IPS-15b (cell line): ENCODE measurements at regions not wholly inside any gene's neighbourhood (a gene's known extent, or its start where the extent isn't known, plus 50 kb on each side); places are given as distances from the start of the nearest gene placed in this dataset.

Source experiments
- H3K27me3 ChIP-seq: one replicate; pipeline ENCODE4 v1.6.1; 2013; ENCODE audit warnings: low read length; ENCODE audit not compliant: control insufficient read depth, insufficient read depth
- H3K36me3 ChIP-seq: one replicate; pipeline ENCODE4 v1.6.1; 2013; ENCODE audit warnings: low read length; ENCODE audit not compliant: control insufficient read depth, insufficient read depth
- H3K4me1 ChIP-seq: one replicate; pipeline ENCODE4 v1.6.1; 2013; ENCODE audit warnings: mild to moderate bottlenecking, low read length; ENCODE audit not compliant: control insufficient read depth, insufficient read depth
- H3K4me3 ChIP-seq: one replicate; pipeline ENCODE4 v1.5.1; 2013; ENCODE audit warnings: low read depth, low read length
- H3K9ac ChIP-seq: one replicate; pipeline ENCODE4 v1.6.1; 2013; ENCODE audit warnings: low read depth, mild to moderate bottlenecking, low read length
- H3K9me3 ChIP-seq: one replicate; pipeline ENCODE4 v1.6.1; 2013; ENCODE audit warnings: mild to moderate bottlenecking, low read length; ENCODE audit not compliant: control insufficient read depth, insufficient read depth

- H3K9ac ChIP-seq = no peak overlapping the region
- no peaks in the 10 kb centered on the region for H3K27me3 ChIP-seq
- no peaks in the 10 kb centered on the region for H3K4me1 ChIP-seq
- H3K36me3 ChIP-seq = no peaks in the 10 kb centered on the region
- no peaks in the 10 kb centered on the region for H3K9me3 ChIP-seq
- H3K4me3 ChIP-seq = no peak overlapping the region
These were observed 1106.4 kb downstream of the SI start for GRCh38 chr3:163971861-163972260.

GRCh38 chr3:163957072-163957471, 1121.2 kb downstream of the SI start:
- Histone ChIP-seq H3K27me3 (no peaks in the 10 kb centered on the region), H3K9me3 (no peaks in the 10 kb centered on the region), H3K9ac (no peak overlapping the region), H3K36me3 (no peaks in the 10 kb centered on the region), H3K4me3 (no peak overlapping the region), H3K4me1 (no peaks in the 10 kb centered on the region)

- H3K4me1 ChIP-seq = no peaks in the 10 kb centered on the region
- no peak overlapping the region for H3K4me3 ChIP-seq
- no peaks in the 10 kb centered on the region for H3K27me3 ChIP-seq
- H3K9me3 ChIP-seq = no peaks in the 10 kb centered on the region
- H3K9ac ChIP-seq = no peak overlapping the region
- H3K36me3 ChIP-seq = no peaks in the 10 kb centered on the region
These were observed 1124.8 kb downstream of the SI start for GRCh38 chr3:163953526-163953925.

GRCh38 chr3:163952499-163952898, 1125.8 kb downstream of the SI start:
- no peak overlapping the region for H3K4me3 ChIP-seq
- no peak overlapping the region for H3K9ac ChIP-seq
- no peaks in the 10 kb centered on the region for H3K4me1 ChIP-seq
- no peaks in the 10 kb centered on the region for H3K9me3 ChIP-seq
- no peaks in the 10 kb centered on the region for H3K36me3 ChIP-seq
- H3K27me3 ChIP-seq = no peaks in the 10 kb centered on the region

GRCh38 chr3:163951397-163951987, 1126.8 kb downstream of the SI start:
- no peak overlapping the region for H3K9ac ChIP-seq
- H3K27me3 ChIP-seq = no peaks in the 10 kb centered on the region
- H3K9me3 ChIP-seq = no peaks in the 10 kb centered on the region
- no peaks in the 10 kb centered on the region for H3K4me1 ChIP-seq
- no peaks in the 10 kb centered on the region for H3K36me3 ChIP-seq
- no peak overlapping the region for H3K4me3 ChIP-seq

- Histone ChIP-seq H3K36me3 (no peaks in the 10 kb centered on the region), H3K9ac (no peak overlapping the region), H3K4me3 (no peak overlapping the region), H3K27me3 (no peaks in the 10 kb centered on the region), H3K4me1 (no peaks in the 10 kb centered on the region), H3K9me3 (no peaks in the 10 kb centered on the region)
These were observed 1131.5 kb downstream of the SI start for GRCh38 chr3:163946785-163947184.

- H3K9ac ChIP-seq = no peak overlapping the region
These were observed 1134.6 kb downstream of the SI start for GRCh38 chr3:163943664-163944063.

GRCh38 chr3:163939926-163940325, 1138.4 kb downstream of the SI start:
- Histone ChIP-seq H3K4me3 (no peak overlapping the region), H3K9ac (no peak overlapping the region), H3K27me3 (no peaks in the 10 kb centered on the region), H3K36me3 (no peaks in the 10 kb centered on the region), H3K4me1 (no peaks in the 10 kb centered on the region), H3K9me3 (no peaks in the 10 kb centered on the region)

More at GRCh38 chr3:163943664-163944063, 1134.6 kb downstream of the SI start:
- no peaks in the 10 kb centered on the region for H3K27me3 ChIP-seq
- H3K4me1 ChIP-seq = no peaks in the 10 kb centered on the region
- H3K4me3 ChIP-seq = no peak overlapping the region
- no peaks in the 10 kb centered on the region for H3K9me3 ChIP-seq
- no peaks in the 10 kb centered on the region for H3K36me3 ChIP-seq

- Histone ChIP-seq H3K4me3 (no peak overlapping the region), H3K4me1 (no peaks in the 10 kb centered on the region), H3K36me3 (no peaks in the 10 kb centered on the region), H3K9ac (no peak overlapping the region), H3K9me3 (no peaks in the 10 kb centered on the region), H3K27me3 (no peaks in the 10 kb centered on the region)
These were observed 1141.8 kb downstream of the SI start for GRCh38 chr3:163936543-163936942.

- H3K27me3 ChIP-seq = no peaks in the 10 kb centered on the region
- H3K9ac ChIP-seq = no peak overlapping the region
- no peaks in the 10 kb centered on the region for H3K4me1 ChIP-seq
- no peaks in the 10 kb centered on the region for H3K36me3 ChIP-seq
- H3K4me3 ChIP-seq = no peak overlapping the region
- H3K9me3 ChIP-seq = no peaks in the 10 kb centered on the region
These were observed 1142.9 kb downstream of the SI start for GRCh38 chr3:163935411-163935810.

GRCh38 chr3:163929069-163929652, 1149.1 kb downstream of the SI start:
- peaks cover 7% of the 10 kb centered on the region for H3K4me1 ChIP-seq
- H3K27me3 ChIP-seq = no peaks in the 10 kb centered on the region
- H3K9me3 ChIP-seq = no peaks in the 10 kb centered on the region
- no peaks in the 10 kb centered on the region for H3K36me3 ChIP-seq
- no peak overlapping the region for H3K9ac ChIP-seq
- H3K4me3 ChIP-seq = no peak overlapping the region

- Histone ChIP-seq H3K27me3 (no peaks in the 10 kb centered on the region), H3K36me3 (no peaks in the 10 kb centered on the region), H3K9me3 (no peaks in the 10 kb centered on the region), H3K9ac (no peak overlapping the region), H3K4me1 (peaks cover 7% of the 10 kb centered on the region), H3K4me3 (no peak overlapping the region)
These were observed 1150.8 kb downstream of the SI start for GRCh38 chr3:163927521-163927920.
